B cell (primary cell): ENCODE measurements at regions not wholly inside any gene's neighbourhood (a gene's known extent, or its start where the extent isn't known, plus 50 kb on each side); places are given as distances from the start of the nearest gene placed in this dataset.

Experiments
- ATAC-seq: fragments of 200-7000 bp; cut with Tn5 transposase; one replicate; pipeline ENCODE4 v1.10.0; 2021; ENCODE audit warnings: low read depth, mild to moderate bottlenecking, moderate number of reproducible peaks, moderate library complexity
- CTCF ChIA-PET: fragments of 350-600 bp; sonication (Branson Sonifier 250); formaldehyde crosslinking; loops from one replicate; lab custom pipeline; 2021; ENCODE audit warnings: antibody characterized with exemption, inconsistent platforms; lab: Charles Lee
- POLR2A ChIA-PET: fragments of 350-600 bp; sonication (Branson Sonifier 250); formaldehyde crosslinking; loops from one replicate; lab custom pipeline; 2021; ENCODE audit warnings: antibody characterized with exemption; lab: Charles Lee
- DNase-seq: peaks from one replicate; pipeline ENCODE4 v3.0.0; 2013
- H2AFZ ChIP-seq: 2 replicates; pipeline ENCODE4 v1.6.1; 2012; ENCODE audit warnings: mild to moderate bottlenecking, low read depth, low read length; ENCODE audit not compliant: insufficient read depth, poor library complexity, severe bottlenecking
- H3K27ac ChIP-seq, 2 donors: 1 replicate in 1 of 2; 2 replicates in 1 of 2; pipeline ENCODE4 v1.5.1; 2012 to 2013; ENCODE audit warnings: low read length in 2 of 2, mild to moderate bottlenecking in 2 of 2, moderate library complexity in 1 of 2
- H3K27me3 ChIP-seq, 4 experiments: fragments of 200-600 bp in 1 of 4; sonication (generic) in 1 of 4; replicated peaks in 1 of 4; 1 replicate in 2 of 4; 2 replicates in 2 of 4; pipeline versions ENCODE4 v1.6.1 to v1.7.0; 2013 to 2016; ENCODE audit warnings: low read length in 3 of 4, mild to moderate bottlenecking in 2 of 4, mixed read lengths in 1 of 4, moderate library complexity in 1 of 4; ENCODE audit not compliant: insufficient read depth in 4 of 4, control insufficient read depth in 3 of 4; ENCODE audit errors: control extremely low read depth in 1 of 4
- H3K36me3 ChIP-seq, 2 experiments: replicated peaks in 1 of 2; 1 replicate in 1 of 2; 2 replicates in 1 of 2; pipeline versions ENCODE4 v1.6.1 to v1.7.1; 2013; ENCODE audit warnings: low read length in 1 of 2; ENCODE audit not compliant: insufficient read depth in 2 of 2, control insufficient read depth in 1 of 2; ENCODE audit errors: control extremely low read depth in 1 of 2, extremely low read depth in 1 of 2
- H3K4me1 ChIP-seq, 2 donors: fragments of 200-600 bp in 1 of 2; sonication (generic) in 1 of 2; 1 replicate in 1 of 2; 2 replicates in 1 of 2; pipeline versions ENCODE4 v1.5.1 to v1.6.1; 2013 to 2017; ENCODE audit warnings: low read length in 2 of 2; ENCODE audit not compliant: control insufficient read depth in 2 of 2, insufficient read depth in 2 of 2
- H3K4me2 ChIP-seq: replicated peaks from 2 replicates; pipeline ENCODE3; 2012; ENCODE audit warnings: mild to moderate bottlenecking, low read depth, low read length; ENCODE audit not compliant: poor library complexity, severe bottlenecking
- H3K4me3 ChIP-seq, 5 experiments: fragments of 200-600 bp in 1 of 5; sonication (generic) in 1 of 5; 1 replicate in 3 of 5; 2 replicates in 2 of 5; pipeline versions ENCODE4 v1.5.1 to v1.7.0; 2011 to 2016; ENCODE audit warnings: low read length in 4 of 5, mild to moderate bottlenecking in 4 of 5, low read depth in 2 of 5, control low read depth in 1 of 5, moderate library complexity in 1 of 5; ENCODE audit not compliant: insufficient read depth in 1 of 5; ENCODE audit errors: control extremely low read depth in 1 of 5, extremely low read depth in 1 of 5
- H3K79me2 ChIP-seq: fragments of 200-600 bp; sonication (generic); one replicate; pipeline ENCODE4 v1.6.0; 2016; ENCODE audit warnings: low read length; ENCODE audit not compliant: control insufficient read depth, insufficient read depth
- H3K9ac ChIP-seq: fragments of 200-600 bp; sonication (generic); 2 replicates; pipeline ENCODE4 v1.6.1; 2017; ENCODE audit warnings: mild to moderate bottlenecking, low read length, moderate library complexity
- H3K9me3 ChIP-seq, 3 donors: one replicate each; pipeline versions ENCODE4 v1.6.1 to v1.7.1; 2013; ENCODE audit warnings: low read length in 2 of 3; ENCODE audit not compliant: control insufficient read depth in 2 of 3, insufficient read depth in 1 of 3; ENCODE audit errors: control extremely low read depth in 1 of 3
- H4K20me1 ChIP-seq: 2 replicates; pipeline ENCODE4 v1.6.0; 2012; ENCODE audit warnings: mild to moderate bottlenecking, low read length; ENCODE audit not compliant: insufficient read depth, control insufficient read depth, poor library complexity, severe bottlenecking
- H3K27ac Mint-ChIP-seq: one replicate; pipeline ENCODE4 v1.8.0; 2021; ENCODE audit warnings: mixed read lengths
- H3K27me3 Mint-ChIP-seq: one replicate; pipeline ENCODE4 v1.8.0; 2021; ENCODE audit warnings: mixed read lengths
- H3K4me1 Mint-ChIP-seq: one replicate; pipeline ENCODE4 v1.8.0; 2021; ENCODE audit warnings: mixed read lengths
- H3K4me3 Mint-ChIP-seq: one replicate; pipeline ENCODE4 v1.8.0; 2021; ENCODE audit warnings: mixed read lengths
- H3K9me3 Mint-ChIP-seq: one replicate; pipeline ENCODE4 v1.8.0; 2022; ENCODE audit warnings: mixed read lengths; ENCODE audit not compliant: insufficient read depth
- EZH2 ChIP-seq: IDR thresholded peaks from 2 replicates; pipeline ENCODE4 v1.6.1; 2012; ENCODE audit warnings: borderline replicate concordance, low read depth, mild to moderate bottlenecking, moderate library complexity, low read length; ENCODE audit not compliant: insufficient read depth, poor library complexity, severe bottlenecking
- WGBS: methylation state at CpG from one replicate; pipeline ENCODE4 v1.1.5; 2013; ENCODE audit warnings: missing lambda C conversion rate; ENCODE audit not compliant: insufficient coverage; 5-methylcytosine and 5-hydroxymethylcytosine counted together
- intact Hi-C: fragments of 100-400 bp; cut with micrococcal nuclease; formaldehyde crosslinking; loops from one replicate; pipeline ENCODE4 v1.10.0; 2022
- TF ChIP-seq, protein P1 (sequence below): fragments of 200-600 bp; IDR thresholded peaks from one replicate; pipeline ENCODE4 v1.8.0; 2022; ENCODE audit warnings: antibody characterized with exemption, mild to moderate bottlenecking

GRCh38 chr11:45549257-45549656 is 116.2 kb downstream of the CHST1 start:
- Histone ChIP-seq H4K20me1 (no peaks in the 10 kb centered on the region), H3K4me3 (no peak overlapping the region), H3K9me3 (no peaks in the 10 kb centered on the region), H3K9ac (no peak overlapping the region), H3K79me2 (no peaks in the 10 kb centered on the region), H3K4me2 (no peak overlapping the region), H3K4me1 (no peaks in the 10 kb centered on the region), H2AFZ (no peak overlapping the region), H3K27me3 (peaks cover 0 to 2% (median 0%) of the 10 kb centered on the region in 4 experiments), H3K36me3 (no peaks in the 10 kb centered on the region), H3K27ac (no peak overlapping the region)
- intact Hi-C loops: no loop called here
- Mint-ChIP-seq H3K27me3 (peaks cover 14% of the 10 kb centered on the region), H3K4me1 (no peaks in the 10 kb centered on the region), H3K27ac (no peak overlapping the region), H3K9me3 (no peaks in the 10 kb centered on the region), H3K4me3 (no peak overlapping the region)
- ATAC-seq: no peak
- WGBS: 49% methylated on average over 4 of the region's 6 CpGs
- CTCF ChIA-PET: no interaction called here
- no peak for TF ChIP-seq EZH2
- TF ChIP-seq, protein P1, sequence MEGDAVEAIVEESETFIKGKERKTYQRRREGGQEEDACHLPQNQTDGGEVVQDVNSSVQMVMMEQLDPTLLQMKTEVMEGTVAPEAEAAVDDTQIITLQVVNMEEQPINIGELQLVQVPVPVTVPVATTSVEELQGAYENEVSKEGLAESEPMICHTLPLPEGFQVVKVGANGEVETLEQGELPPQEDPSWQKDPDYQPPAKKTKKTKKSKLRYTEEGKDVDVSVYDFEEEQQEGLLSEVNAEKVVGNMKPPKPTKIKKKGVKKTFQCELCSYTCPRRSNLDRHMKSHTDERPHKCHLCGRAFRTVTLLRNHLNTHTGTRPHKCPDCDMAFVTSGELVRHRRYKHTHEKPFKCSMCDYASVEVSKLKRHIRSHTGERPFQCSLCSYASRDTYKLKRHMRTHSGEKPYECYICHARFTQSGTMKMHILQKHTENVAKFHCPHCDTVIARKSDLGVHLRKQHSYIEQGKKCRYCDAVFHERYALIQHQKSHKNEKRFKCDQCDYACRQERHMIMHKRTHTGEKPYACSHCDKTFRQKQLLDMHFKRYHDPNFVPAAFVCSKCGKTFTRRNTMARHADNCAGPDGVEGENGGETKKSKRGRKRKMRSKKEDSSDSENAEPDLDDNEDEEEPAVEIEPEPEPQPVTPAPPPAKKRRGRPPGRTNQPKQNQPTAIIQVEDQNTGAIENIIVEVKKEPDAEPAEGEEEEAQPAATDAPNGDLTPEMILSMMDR: no peak
- POLR2A ChIA-PET: no interaction called here
- no peak for DNase-seq

DNA sequence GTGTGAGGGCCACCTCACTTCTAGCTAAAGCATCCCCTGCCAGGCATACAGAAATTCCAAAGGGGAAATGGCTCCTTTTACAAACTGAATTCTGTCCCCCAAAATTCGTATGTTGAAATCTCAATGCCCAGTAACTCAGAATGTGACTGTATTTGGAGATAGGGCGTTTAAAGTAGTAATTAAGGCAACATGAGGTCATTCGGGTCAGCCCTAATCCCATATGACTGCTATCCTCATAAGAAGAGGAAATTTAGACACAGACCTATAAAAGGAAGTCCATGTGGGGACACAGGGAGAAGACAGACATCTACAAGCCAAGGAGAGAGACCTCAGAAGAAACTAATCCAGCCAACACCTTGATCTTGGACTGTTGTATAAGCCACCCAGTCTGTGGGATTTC is 119.1 kb downstream of the CHST1 start:
- ChIA-PET CTCF (no interaction called here), POLR2A (no interaction called here)
- Histone ChIP-seq H3K4me2 (no peak overlapping the region), H3K36me3 (no peaks in the 10 kb centered on the region), H3K79me2 (no peaks in the 10 kb centered on the region), H2AFZ (no peak overlapping the region), H3K9ac (no peak overlapping the region), H3K27me3 (peaks cover 0 to 4% (median 0%) of the 10 kb centered on the region in 4 experiments), H4K20me1 (no peaks in the 10 kb centered on the region), H3K4me1 (no peaks in the 10 kb centered on the region), H3K4me3 (no peak overlapping the region), H3K27ac (no peak overlapping the region), H3K9me3 (no peaks in the 10 kb centered on the region)
- no peak for TF ChIP-seq EZH2
- TF ChIP-seq, protein P1: no peak
- intact Hi-C loops: no loop called here
- H3K4me3 Mint-ChIP-seq: no peak overlapping the region
- H3K27ac Mint-ChIP-seq: no peak overlapping the region
- no peaks in the 10 kb centered on the region for H3K9me3 Mint-ChIP-seq
- no CpG with 5 or more reads among the region's 3 CpGs for WGBS
- DNase-seq (no peak), ATAC-seq (no peak)
- peaks cover 14% of the 10 kb centered on the region for H3K27me3 Mint-ChIP-seq
- H3K4me1 Mint-ChIP-seq: no peaks in the 10 kb centered on the region
